ENCODE measurements at regions not wholly inside any gene's neighbourhood (a gene's known extent, or its start where the extent isn't known, plus 50 kb on each side); places are given as distances from the start of the nearest gene placed in this dataset.

GRCh38 chr2:185894223-185894622 lies 155.6 kb downstream of the FSIP2 start:
- CTCF ChIA-PET, result no interaction called here
- H3K9me3 Mint-ChIP-seq, result no peaks in the 10 kb centered on the region

GRCh38 chr2:185895828-185896693 lies 157.5 kb downstream of the FSIP2 start:
- Mint-ChIP-seq H3K4me3 (no peak overlapping the region), H3K36me3 (no peaks in the 10 kb centered on the region), H3K27ac (no peak overlapping the region), H3K27me3 (ENCODE audit: low read depth) (no peaks in the 10 kb centered on the region), H3K4me1 (peaks cover 8% of the 10 kb centered on the region; the same call in 1 of the 2 replicates), H3K9me3 (no peaks in the 10 kb centered on the region)
- POLR2A ChIA-PET, result no interaction called here
- ATAC-seq, result no peak
- CTCF ChIA-PET, result no interaction called here
- no peak for TF ChIP-seq ZNF512 (CRISPR knock-in tag; IDR thresholded peaks at IDR 0.05; ENCODE audit: borderline replicate concordance)
- no peak for TF ChIP-seq ATF3 (CRISPR knock-in tag; conservative IDR thresholded peaks at IDR 0.05)
- TF ChIP-seq PRRX2 (CRISPR knock-in tag; IDR thresholded peaks at IDR 0.05), result no peak
- no peak for TF ChIP-seq GABPB1 (CRISPR knock-in tag; IDR thresholded peaks at IDR 0.05)
- TF ChIP-seq NR3C1 (CRISPR knock-in tag; conservative IDR thresholded peaks at IDR 0.05; ENCODE audit: low read depth), result no peak
- TF ChIP-seq ZNF121 (CRISPR knock-in tag; IDR thresholded peaks at IDR 0.05), result no peak
- TF ChIP-seq NR1H2 (CRISPR knock-in tag; IDR thresholded peaks at IDR 0.05), result no peak
- TF ChIP-seq TP53 (CRISPR knock-in tag; IDR thresholded peaks at IDR 0.05), result no peak
- no peak for TF ChIP-seq ZNF219 (CRISPR knock-in tag; IDR thresholded peaks at IDR 0.05; ENCODE audit: borderline replicate concordance)
- DNase-seq (ENCODE audit: low spot score), result no peak

More at GRCh38 chr2:185894223-185894622, 155.6 kb downstream of the FSIP2 start:
- Mint-ChIP-seq H3K27me3 (ENCODE audit: low read depth) (no peaks in the 10 kb centered on the region), H3K27ac (no peak overlapping the region), H3K36me3 (no peaks in the 10 kb centered on the region), H3K4me3 (no peak overlapping the region), H3K4me1 (no peaks in the 10 kb centered on the region)
- DNase-seq (ENCODE audit: low spot score) (no peak), ATAC-seq (no peak)
- TF ChIP-seq SOX15 (CRISPR knock-in tag; IDR thresholded peaks at IDR 0.05) (no peak), ATF6 (CRISPR knock-in tag; IDR thresholded peaks at IDR 0.05) (no peak), FOXP1 (CRISPR knock-in tag; IDR thresholded peaks at IDR 0.05; ENCODE audit: borderline replicate concordance) (no peak), ZNF317 (CRISPR knock-in tag; IDR thresholded peaks at IDR 0.05; ENCODE audit: borderline replicate concordance, low read depth) (no peak), ETV6 (CRISPR knock-in tag; IDR thresholded peaks at IDR 0.05) (no peak), ZNF263 (CRISPR knock-in tag; IDR thresholded peaks at IDR 0.05; ENCODE audit: low read depth) (no peak), USF1 (CRISPR knock-in tag; IDR thresholded peaks at IDR 0.05) (no peak), MLX (CRISPR knock-in tag; IDR thresholded peaks at IDR 0.05) (no peak), GTF2I (CRISPR knock-in tag; conservative IDR thresholded peaks at IDR 0.05) (no peak)
- POLR2A ChIA-PET, result interaction anchor here (0.6 kb wide), 1 partner anchor 592 kb away, joined by 3 read pairs; the partner anchor contains the start of gene ZC3H15

All from WTC11 (cell line).